ENCODE measurements at regions not wholly inside any gene's neighbourhood (a gene's known extent, or its start where the extent isn't known, plus 50 kb on each side); places are given as distances from the start of the nearest gene placed in this dataset.

GRCh38 chr21:28799926-28800325, 192.8 kb downstream of the LTN1 start:
- no peak overlapping the region for H3K4me3 ChIP-seq (ENCODE audit: low read length)
- H3K27me3 ChIP-seq (ENCODE audit: control insufficient read depth, low read length): no peaks in the 10 kb centered on the region
- no peak overlapping the region for H3K27ac ChIP-seq (ENCODE audit: low read depth, low read length)
- no peaks in the 10 kb centered on the region for H3K79me2 ChIP-seq (ENCODE audit: control insufficient read depth, low read length)
- TF ChIP-seq EZH2phosphoT487 (IDR thresholded peaks at IDR 0.05; ENCODE audit: borderline replicate concordance, low read length): no peak
- TF ChIP-seq, protein P1, sequence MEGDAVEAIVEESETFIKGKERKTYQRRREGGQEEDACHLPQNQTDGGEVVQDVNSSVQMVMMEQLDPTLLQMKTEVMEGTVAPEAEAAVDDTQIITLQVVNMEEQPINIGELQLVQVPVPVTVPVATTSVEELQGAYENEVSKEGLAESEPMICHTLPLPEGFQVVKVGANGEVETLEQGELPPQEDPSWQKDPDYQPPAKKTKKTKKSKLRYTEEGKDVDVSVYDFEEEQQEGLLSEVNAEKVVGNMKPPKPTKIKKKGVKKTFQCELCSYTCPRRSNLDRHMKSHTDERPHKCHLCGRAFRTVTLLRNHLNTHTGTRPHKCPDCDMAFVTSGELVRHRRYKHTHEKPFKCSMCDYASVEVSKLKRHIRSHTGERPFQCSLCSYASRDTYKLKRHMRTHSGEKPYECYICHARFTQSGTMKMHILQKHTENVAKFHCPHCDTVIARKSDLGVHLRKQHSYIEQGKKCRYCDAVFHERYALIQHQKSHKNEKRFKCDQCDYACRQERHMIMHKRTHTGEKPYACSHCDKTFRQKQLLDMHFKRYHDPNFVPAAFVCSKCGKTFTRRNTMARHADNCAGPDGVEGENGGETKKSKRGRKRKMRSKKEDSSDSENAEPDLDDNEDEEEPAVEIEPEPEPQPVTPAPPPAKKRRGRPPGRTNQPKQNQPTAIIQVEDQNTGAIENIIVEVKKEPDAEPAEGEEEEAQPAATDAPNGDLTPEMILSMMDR (IDR thresholded peaks at IDR 0.05; ENCODE audit: low read depth, low read length, poor library complexity, severe bottlenecking): no peak
- no peaks in the 10 kb centered on the region for H3K4me1 ChIP-seq (ENCODE audit: control insufficient read depth, low read length)
- H4K20me1 ChIP-seq (ENCODE audit: control insufficient read depth, insufficient read depth, low read depth, low read length): no peaks in the 10 kb centered on the region
- no peaks in the 10 kb centered on the region for H3K9me2 ChIP-seq (replicated peaks; ENCODE audit: control insufficient read depth, low read length)
- H3K4me2 ChIP-seq (ENCODE audit: low read length): no peak overlapping the region
- no peaks in the 10 kb centered on the region for H3K36me3 ChIP-seq (ENCODE audit: control insufficient read depth, low read length)
- no peaks in the 10 kb centered on the region for H3F3A ChIP-seq (ENCODE audit: control insufficient read depth, insufficient read depth)
- no peaks in the 10 kb centered on the region for H3K9me3 ChIP-seq (ENCODE audit: control insufficient read depth, insufficient read depth, low read length)

DNA sequence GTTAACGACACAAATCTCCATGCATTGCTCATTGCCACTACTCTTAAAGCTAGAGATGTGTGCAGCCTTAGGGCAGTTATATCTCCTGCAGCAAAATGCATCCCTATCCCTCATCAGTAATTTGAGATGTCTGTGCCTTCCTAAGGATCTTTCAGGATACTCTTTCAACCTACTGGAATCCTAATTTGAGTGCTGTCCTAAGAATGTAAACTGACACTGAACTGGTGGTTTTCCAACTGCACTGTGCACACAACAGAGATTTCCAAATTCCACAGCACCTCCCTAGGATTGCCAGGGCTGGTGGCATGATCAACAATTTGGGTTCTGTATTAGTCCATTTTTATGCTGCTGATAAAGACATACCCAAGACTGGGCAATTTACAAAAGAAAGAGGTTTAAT, 193.9 kb downstream of the LTN1 start:
- H3K9me3 ChIP-seq (ENCODE audit: control insufficient read depth, insufficient read depth, low read length): no peaks in the 10 kb centered on the region
- no peaks in the 10 kb centered on the region; the same call in 1 of the 2 replicates for H3K27me3 ChIP-seq (ENCODE audit: control insufficient read depth, low read length)
- no peaks in the 10 kb centered on the region for H3K36me3 ChIP-seq (ENCODE audit: control insufficient read depth, low read length)
- H3K27ac ChIP-seq (ENCODE audit: low read depth, low read length): no peak overlapping the region
- H3K4me2 ChIP-seq (ENCODE audit: low read length): no peak overlapping the region
- TF ChIP-seq EZH2phosphoT487 (IDR thresholded peaks at IDR 0.05; ENCODE audit: borderline replicate concordance, low read length): no peak
- TF ChIP-seq, protein P1 (IDR thresholded peaks at IDR 0.05; ENCODE audit: low read depth, low read length, poor library complexity, severe bottlenecking): no peak
- H3K9me2 ChIP-seq (replicated peaks; ENCODE audit: control insufficient read depth, low read length): no peaks in the 10 kb centered on the region
- H3K4me1 ChIP-seq (ENCODE audit: control insufficient read depth, low read length): no peaks in the 10 kb centered on the region
- no peaks in the 10 kb centered on the region for H3F3A ChIP-seq (ENCODE audit: control insufficient read depth, insufficient read depth)
- H4K20me1 ChIP-seq (ENCODE audit: control insufficient read depth, insufficient read depth, low read depth, low read length): no peaks in the 10 kb centered on the region
- no peak overlapping the region for H3K4me3 ChIP-seq (ENCODE audit: low read length)
- no peaks in the 10 kb centered on the region for H3K79me2 ChIP-seq (ENCODE audit: control insufficient read depth, low read length)

GRCh38 chr21:28795251-28795650, 197.4 kb downstream of the LTN1 start:
- H3K4me2 ChIP-seq (ENCODE audit: low read length): no peak overlapping the region
- no peaks in the 10 kb centered on the region for H4K20me1 ChIP-seq (ENCODE audit: control insufficient read depth, insufficient read depth, low read depth, low read length)
- no peaks in the 10 kb centered on the region for H3K9me3 ChIP-seq (ENCODE audit: control insufficient read depth, insufficient read depth, low read length)
- H3K27me3 ChIP-seq (ENCODE audit: control insufficient read depth, low read length): no peaks in the 10 kb centered on the region; the same call in 1 of the 2 replicates
- TF ChIP-seq, protein P1 (IDR thresholded peaks at IDR 0.05; ENCODE audit: low read depth, low read length, poor library complexity, severe bottlenecking): no peak
- no peak for TF ChIP-seq EZH2phosphoT487 (IDR thresholded peaks at IDR 0.05; ENCODE audit: borderline replicate concordance, low read length)
- H3K4me1 ChIP-seq (ENCODE audit: control insufficient read depth, low read length): no peaks in the 10 kb centered on the region
- no peak overlapping the region for H3K4me3 ChIP-seq (ENCODE audit: low read length)
- H3K79me2 ChIP-seq (ENCODE audit: control insufficient read depth, low read length): no peaks in the 10 kb centered on the region
- no peaks in the 10 kb centered on the region for H3K36me3 ChIP-seq (ENCODE audit: control insufficient read depth, low read length)
- H3F3A ChIP-seq (ENCODE audit: control insufficient read depth, insufficient read depth): no peaks in the 10 kb centered on the region
- H3K27ac ChIP-seq (ENCODE audit: low read depth, low read length): no peak overlapping the region
- no peaks in the 10 kb centered on the region for H3K9me2 ChIP-seq (replicated peaks; ENCODE audit: control insufficient read depth, low read length)
